Stimulated activated CD4-positive, alpha-beta T cell treated with anti-CD3 and anti-CD28 coated beads, Interleukin-15, amount 100 ng/mL, for 24 hours (primary cell): ENCODE measurements at regions not wholly inside any gene's neighbourhood (a gene's known extent, or its start where the extent isn't known, plus 50 kb on each side); places are given as distances from the start of the nearest gene placed in this dataset.

Source experiments
- DNase-seq: peaks from one replicate; pipeline ENCODE4 v3.0.0-alpha.2; 2020

- DNase-seq = no peak
Measured at GRCh38 chr13:89673789-89674311, 1673.6 kb upstream of the MIR17HG start.

GRCh38 chr13:89678466-89679121 is 1668.9 kb upstream of the MIR17HG start:
- no peak for DNase-seq

- DNase-seq = no peak
Measured at GRCh38 chr13:89684896-89685295, 1662.6 kb upstream of the MIR17HG start.

GRCh38 chr13:89686171-89686570 is 1661.3 kb upstream of the MIR17HG start:
- no peak for DNase-seq

- no peak for DNase-seq
Measured at GRCh38 chr13:89687066-89687465, 1660.4 kb upstream of the MIR17HG start.

- no peak for DNase-seq
Measured at GRCh38 chr13:89688918-89689317, 1658.6 kb upstream of the MIR17HG start.

- DNase-seq = no peak
Measured at GRCh38 chr13:89694451-89694850, 1653.0 kb upstream of the MIR17HG start.

GRCh38 chr13:89695343-89696257 is 1651.9 kb upstream of the MIR17HG start:
- DNase-seq = peak; percentile 15

- no peak for DNase-seq
Measured at GRCh38 chr13:89701913-89702312, 1645.6 kb upstream of the MIR17HG start.

- no peak for DNase-seq
Measured at GRCh38 chr13:89704040-89704439, 1643.4 kb upstream of the MIR17HG start.

- DNase-seq = no peak
Measured at GRCh38 chr13:89708013-89708412, 1639.5 kb upstream of the MIR17HG start.

- no peak for DNase-seq
Measured at GRCh38 chr13:89721216-89721615, 1626.3 kb upstream of the MIR17HG start.

- DNase-seq = no peak
Measured at GRCh38 chr13:89726690-89727435, 1620.6 kb upstream of the MIR17HG start.

GRCh38 chr13:89733829-89734228 is 1613.7 kb upstream of the MIR17HG start:
- no peak for DNase-seq

GRCh38 chr13:89737051-89737450 is 1610.4 kb upstream of the MIR17HG start:
- no peak for DNase-seq

GRCh38 chr13:89738072-89738471 is 1609.4 kb upstream of the MIR17HG start:
- no peak for DNase-seq

GRCh38 chr13:89740994-89741685 is 1606.3 kb upstream of the MIR17HG start:
- DNase-seq = no peak

- no peak for DNase-seq
Measured at GRCh38 chr13:89746554-89746953, 1600.9 kb upstream of the MIR17HG start.

GRCh38 chr13:89748716-89749115 is 1598.8 kb upstream of the MIR17HG start:
- no peak for DNase-seq

GRCh38 chr13:89749888-89750287 is 1597.6 kb upstream of the MIR17HG start:
- DNase-seq = no peak

- DNase-seq = no peak
Measured at GRCh38 chr13:89750371-89750770, 1597.1 kb upstream of the MIR17HG start.

GRCh38 chr13:89751432-89751930 is 1596.0 kb upstream of the MIR17HG start:
- DNase-seq = no peak
